PC-3 (cell line): ENCODE measurements at regions not wholly inside any gene's neighbourhood (a gene's known extent, or its start where the extent isn't known, plus 50 kb on each side); places are given as distances from the start of the nearest gene placed in this dataset.
"Not testable (repeated sequence)": the region's sequence is repeated elsewhere in the genome, so short reads cannot be mapped to it uniquely, and the experiment has no call there.

Experiments used
- ATAC-seq: fragments of 200-7000 bp; cut with Tn5 transposase; 2 replicates; pipeline ENCODE4 v1.9.1; 2020; ENCODE audit warnings: mild to moderate bottlenecking, moderate library complexity
- BruUV-seq: library from RNA; stranded (reverse); fragments of 400-500 nt; replicated peaks from 2 replicates; lab custom pipeline; 2021; lab: Mats Ljungman, UMichigan
- CTCF ChIA-PET: fragments of 300-600 bp; sonication (Branson Sonifier 250); formaldehyde crosslinking; loops from one replicate; lab custom pipeline; 2022; ENCODE audit warnings: antibody characterized with exemption; lab: Charles Lee
- POLR2A ChIA-PET: fragments of 300-600 bp; sonication (Branson Sonifier 250); formaldehyde crosslinking; loops from one replicate; lab custom pipeline; 2022; ENCODE audit warnings: antibody characterized with exemption; ENCODE audit not compliant: unreplicated experiment; lab: Charles Lee
- DNase-seq: peaks from one replicate; pipeline ENCODE4 v3.0.0-alpha.2; 2015
- H2AFZ ChIP-seq: fragments of 300-600 bp; sonication (generic); 2 replicates; pipeline ENCODE4 v1.6.0; 2016; ENCODE audit warnings: antibody characterized with exemption, low read length
- H3F3A ChIP-seq: fragments of 300-600 bp; sonication (generic); one replicate; pipeline ENCODE4 v1.6.0; 2017; ENCODE audit warnings: antibody characterized with exemption, low read length, control low read depth, mild to moderate bottlenecking; ENCODE audit not compliant: unreplicated experiment
- H3K27ac ChIP-seq: fragments of 300-600 bp; sonication (generic); 2 replicates; pipeline ENCODE4 v1.5.1; 2016; ENCODE audit warnings: mild to moderate bottlenecking, low read length
- H3K27me3 ChIP-seq: fragments of 300-600 bp; sonication (generic); 2 replicates; pipeline ENCODE4 v1.6.1; 2016; ENCODE audit warnings: low read length, mixed read lengths
- H3K36me3 ChIP-seq: fragments of 300-600 bp; sonication (generic); 2 replicates; pipeline ENCODE4 v1.6.1; 2016; ENCODE audit warnings: low read depth, mixed run types, low read length, mixed read lengths
- H3K4me1 ChIP-seq: fragments of 300-600 bp; sonication (generic); 2 replicates; pipeline ENCODE4 v1.5.1; 2016; ENCODE audit warnings: low read length; ENCODE audit not compliant: insufficient read depth
- H3K4me2 ChIP-seq: fragments of 300-600 bp; sonication (generic); 2 replicates; pipeline ENCODE4 v1.6.0; 2016; ENCODE audit warnings: low read length
- H3K4me3 ChIP-seq: fragments of 300-600 bp; sonication (generic); 2 replicates; pipeline ENCODE4 v1.5.1; 2016; ENCODE audit warnings: mild to moderate bottlenecking, low read length, mixed read lengths
- H3K79me2 ChIP-seq: fragments of 300-600 bp; sonication (generic); 2 replicates; pipeline ENCODE4 v1.6.1; 2017; ENCODE audit warnings: low read length, mixed read lengths
- H3K9ac ChIP-seq: fragments of 300-600 bp; sonication (generic); 2 replicates; pipeline ENCODE4 v1.6.0; 2016; ENCODE audit warnings: mild to moderate bottlenecking, low read length
- H3K9me2 ChIP-seq: fragments of 300-600 bp; sonication (generic); replicated peaks from 2 replicates; pipeline ENCODE4 v1.6.1; 2016; ENCODE audit warnings: mixed run types, low read length, mixed read lengths
- H3K9me3 ChIP-seq: fragments of 300-600 bp; sonication (generic); 2 replicates; pipeline ENCODE4 v1.6.1; 2016; ENCODE audit warnings: low read length, mixed read lengths
- H4K20me1 ChIP-seq: fragments of 300-600 bp; sonication (generic); 2 replicates; pipeline ENCODE4 v1.6.1; 2016; ENCODE audit warnings: low read length, mixed read lengths
- EZH2 ChIP-seq: fragments of 300-600 bp; sonication (generic); IDR thresholded peaks from one replicate; pipeline ENCODE4 v1.6.1; 2017; ENCODE audit warnings: antibody characterized with exemption, mild to moderate bottlenecking, low read length; ENCODE audit not compliant: unreplicated experiment
- EZH2phosphoT487 ChIP-seq: fragments of 300-600 bp; sonication (generic); IDR thresholded peaks from 2 replicates; pipeline ENCODE4 v1.6.1; 2018; ENCODE audit warnings: mild to moderate bottlenecking, antibody characterized with exemption, low read length, borderline replicate concordance
- intact Hi-C: fragments of 100-400 bp; cut with micrococcal nuclease; formaldehyde crosslinking; loops from 2 replicates; pipeline ENCODE4 v1.9.0; 2023
- TF ChIP-seq, protein P1 (sequence below): fragments of 300-600 bp; sonication (generic); conservative IDR thresholded peaks from 2 replicates; pipeline ENCODE4 v1.5.1; 2017; ENCODE audit warnings: antibody characterized with exemption, low read depth, mild to moderate bottlenecking, low read length

DNA sequence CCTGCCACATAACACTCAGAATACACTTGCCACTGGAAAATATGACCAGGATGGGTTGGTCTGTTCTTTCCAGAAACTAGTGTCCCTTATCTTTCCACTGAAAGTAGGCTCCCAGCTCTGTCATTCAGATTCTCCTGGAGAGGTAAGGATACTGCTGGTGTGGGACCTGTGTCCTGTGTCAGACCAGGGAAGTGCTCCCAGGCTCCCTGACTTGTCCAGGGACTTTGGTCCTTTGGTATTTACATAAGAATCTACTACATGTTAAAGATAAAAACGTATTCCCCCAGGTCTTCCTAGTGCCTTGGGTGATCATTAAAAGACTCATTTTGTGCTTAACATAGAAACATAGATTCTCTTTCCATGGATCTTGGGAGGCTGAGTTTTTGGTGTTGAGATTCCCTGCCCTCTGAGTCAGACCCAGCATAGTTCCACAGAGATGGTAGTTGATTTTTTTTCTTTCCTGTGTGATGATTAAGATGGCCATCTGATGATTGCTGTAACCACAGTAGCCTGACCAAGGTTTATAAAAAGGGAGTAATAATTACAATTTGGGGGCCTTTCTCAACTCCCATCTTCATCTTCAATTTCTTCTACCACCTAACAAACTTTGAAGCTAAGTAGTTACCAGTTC lies 159.8 kb upstream of the JADE1 start:
- no peak overlapping the region for H3K4me2 ChIP-seq

DNA sequence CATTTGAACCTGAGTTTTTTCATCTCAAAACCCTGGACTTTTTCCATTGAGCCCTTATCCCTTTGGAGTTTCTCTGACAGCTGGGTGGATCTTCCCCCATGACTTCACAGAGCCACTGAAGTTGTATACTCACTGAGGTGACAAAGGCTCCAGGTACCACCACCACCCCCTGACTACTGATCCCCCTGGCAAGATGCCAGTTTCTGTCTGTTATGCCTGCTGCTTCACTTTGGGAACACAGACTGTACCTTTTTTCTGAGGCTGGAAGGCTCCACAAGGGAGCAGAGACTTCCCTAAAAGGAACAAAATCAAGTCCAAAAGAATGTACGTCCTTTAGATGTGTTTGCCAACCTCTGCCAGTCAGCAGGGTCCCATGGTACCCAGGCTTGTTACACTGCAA lies 160.3 kb upstream of the JADE1 start:
- Histone ChIP-seq H3F3A (no peaks in the 10 kb centered on the region), H4K20me1 (no peaks in the 10 kb centered on the region), H3K79me2 (no peaks in the 10 kb centered on the region), H3K27me3 (no peaks in the 10 kb centered on the region), H3K9me2 (no peaks in the 10 kb centered on the region), H3K4me3 (no peak overlapping the region), H3K9ac (no peak overlapping the region), H3K4me2 (no peak overlapping the region), H3K36me3 (no peaks in the 10 kb centered on the region), H3K4me1 (no peaks in the 10 kb centered on the region), H3K27ac (no peak overlapping the region), H3K9me3 (no peaks in the 10 kb centered on the region), H2AFZ (no peak overlapping the region)
- TF ChIP-seq, protein P1, sequence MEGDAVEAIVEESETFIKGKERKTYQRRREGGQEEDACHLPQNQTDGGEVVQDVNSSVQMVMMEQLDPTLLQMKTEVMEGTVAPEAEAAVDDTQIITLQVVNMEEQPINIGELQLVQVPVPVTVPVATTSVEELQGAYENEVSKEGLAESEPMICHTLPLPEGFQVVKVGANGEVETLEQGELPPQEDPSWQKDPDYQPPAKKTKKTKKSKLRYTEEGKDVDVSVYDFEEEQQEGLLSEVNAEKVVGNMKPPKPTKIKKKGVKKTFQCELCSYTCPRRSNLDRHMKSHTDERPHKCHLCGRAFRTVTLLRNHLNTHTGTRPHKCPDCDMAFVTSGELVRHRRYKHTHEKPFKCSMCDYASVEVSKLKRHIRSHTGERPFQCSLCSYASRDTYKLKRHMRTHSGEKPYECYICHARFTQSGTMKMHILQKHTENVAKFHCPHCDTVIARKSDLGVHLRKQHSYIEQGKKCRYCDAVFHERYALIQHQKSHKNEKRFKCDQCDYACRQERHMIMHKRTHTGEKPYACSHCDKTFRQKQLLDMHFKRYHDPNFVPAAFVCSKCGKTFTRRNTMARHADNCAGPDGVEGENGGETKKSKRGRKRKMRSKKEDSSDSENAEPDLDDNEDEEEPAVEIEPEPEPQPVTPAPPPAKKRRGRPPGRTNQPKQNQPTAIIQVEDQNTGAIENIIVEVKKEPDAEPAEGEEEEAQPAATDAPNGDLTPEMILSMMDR = no peak
- TF ChIP-seq EZH2 (no peak), EZH2phosphoT487 (no peak)
- DNase-seq = no peak
- intact Hi-C loops = no loop called here
- ATAC-seq = no peak
- POLR2A ChIA-PET = no interaction called here
- CTCF ChIA-PET = no interaction called here
- no TSS peak for BruUV-seq

More for the DNA sequence above, 159.8 kb upstream of the JADE1 start:
- ATAC-seq = no peak
- H3K36me3 ChIP-seq = no peaks in the 10 kb centered on the region
- POLR2A ChIA-PET = no interaction called here
- H3K79me2 ChIP-seq = no peaks in the 10 kb centered on the region
- H3K9ac ChIP-seq = no peak overlapping the region
- H3K4me1 ChIP-seq = no peaks in the 10 kb centered on the region
- CTCF ChIA-PET = no interaction called here
- H3K9me3 ChIP-seq = no peaks in the 10 kb centered on the region
- BruUV-seq = no TSS peak
- H3K27ac ChIP-seq = no peak overlapping the region
- no peaks in the 10 kb centered on the region for H3K9me2 ChIP-seq
- no peak overlapping the region for H3K4me3 ChIP-seq
- TF ChIP-seq EZH2 (no peak), EZH2phosphoT487 (no peak)
- TF ChIP-seq, protein P1 = no peak
- no peaks in the 10 kb centered on the region for H4K20me1 ChIP-seq
- H2AFZ ChIP-seq = no peak overlapping the region
- H3F3A ChIP-seq = no peaks in the 10 kb centered on the region
- H3K27me3 ChIP-seq = no peaks in the 10 kb centered on the region
- DNase-seq = no peak
- intact Hi-C loops = no loop called here

DNA sequence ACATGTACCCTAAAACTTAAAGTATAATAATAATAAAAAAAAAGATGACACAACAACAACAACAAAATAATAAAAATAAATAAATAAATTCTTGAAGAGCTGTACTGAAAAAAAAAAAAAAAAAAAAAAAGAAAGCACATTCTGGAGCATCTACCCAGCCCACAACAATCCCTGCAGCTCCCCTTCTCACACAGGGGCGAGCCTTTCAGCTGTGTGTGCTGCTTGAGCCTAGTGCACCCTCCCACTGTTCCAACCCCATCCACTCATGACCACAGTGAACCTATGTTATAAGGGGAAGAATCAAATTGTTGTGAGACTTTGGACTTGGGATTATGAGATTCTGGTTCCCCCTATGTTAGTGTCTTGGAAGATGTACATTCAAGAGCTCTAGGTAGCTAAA lies 161.5 kb upstream of the JADE1 start:
- no peak overlapping the region for H3K4me2 ChIP-seq
- no peak overlapping the region for H3K27ac ChIP-seq
- ChIA-PET POLR2A (no interaction called here), CTCF (no interaction called here)
- H2AFZ ChIP-seq = no peak overlapping the region
- TF ChIP-seq EZH2phosphoT487 (no peak), EZH2 (no peak)
- TF ChIP-seq, protein P1 = no peak
- ATAC-seq (no peak), DNase-seq (no peak)
- no peaks in the 10 kb centered on the region for H3F3A ChIP-seq
- intact Hi-C loops = no loop called here
- no peaks in the 10 kb centered on the region for H3K79me2 ChIP-seq
- no peaks in the 10 kb centered on the region for H3K27me3 ChIP-seq
- H3K36me3 ChIP-seq = no peaks in the 10 kb centered on the region
- no TSS peak for BruUV-seq
- H4K20me1 ChIP-seq = no peaks in the 10 kb centered on the region
- no peak overlapping the region for H3K9ac ChIP-seq
- no peaks in the 10 kb centered on the region for H3K9me2 ChIP-seq
- no peaks in the 10 kb centered on the region for H3K9me3 ChIP-seq
- no peaks in the 10 kb centered on the region for H3K4me1 ChIP-seq
- H3K4me3 ChIP-seq = no peak overlapping the region

DNA sequence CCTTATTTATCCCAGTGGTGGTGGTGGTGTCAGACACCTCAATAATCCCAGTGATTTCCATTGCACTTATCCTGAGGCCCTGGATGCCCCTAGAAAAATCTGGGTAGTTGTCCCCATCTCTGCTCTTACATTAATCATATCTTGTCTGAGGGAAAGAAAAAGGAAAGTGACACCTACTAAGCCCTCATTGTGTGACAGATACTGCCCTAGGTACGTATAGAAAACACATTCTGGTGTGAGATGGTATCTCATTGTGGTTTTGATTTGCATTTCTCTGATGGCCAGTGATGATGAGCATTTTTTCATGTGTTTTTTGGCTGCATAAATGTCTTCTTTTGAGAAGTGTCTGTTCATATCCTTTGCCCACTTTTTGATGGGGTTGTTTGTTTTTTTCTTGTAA lies 162.6 kb upstream of the JADE1 start:
- H3K9ac ChIP-seq, H3K9me2 ChIP-seq, H3K27me3 ChIP-seq, CTCF ChIA-PET, BruUV-seq, ATAC-seq, DNase-seq, intact Hi-C loops, H3K4me1 ChIP-seq, H2AFZ ChIP-seq, H3K9me3 ChIP-seq, POLR2A ChIA-PET, H4K20me1 ChIP-seq, H3K4me2 ChIP-seq, H3F3A ChIP-seq, H3K79me2 ChIP-seq, H3K27ac ChIP-seq, H3K4me3 ChIP-seq, H3K36me3 ChIP-seq: not testable (repeated sequence)
